Retina (tissue), 1 donor: ENCODE measurements at regions not wholly inside any gene's neighbourhood (a gene's known extent, or its start where the extent isn't known, plus 50 kb on each side); places are given as distances from the start of the nearest gene placed in this dataset.
"Not testable (repeated sequence)": the region's sequence is repeated elsewhere in the genome, so short reads cannot be mapped to it uniquely, and the experiment has no call there.

Experiments used
- DNase-seq: peaks from one replicate; pipeline ENCODE4 v3.0.0-alpha.2; 2016

DNA sequence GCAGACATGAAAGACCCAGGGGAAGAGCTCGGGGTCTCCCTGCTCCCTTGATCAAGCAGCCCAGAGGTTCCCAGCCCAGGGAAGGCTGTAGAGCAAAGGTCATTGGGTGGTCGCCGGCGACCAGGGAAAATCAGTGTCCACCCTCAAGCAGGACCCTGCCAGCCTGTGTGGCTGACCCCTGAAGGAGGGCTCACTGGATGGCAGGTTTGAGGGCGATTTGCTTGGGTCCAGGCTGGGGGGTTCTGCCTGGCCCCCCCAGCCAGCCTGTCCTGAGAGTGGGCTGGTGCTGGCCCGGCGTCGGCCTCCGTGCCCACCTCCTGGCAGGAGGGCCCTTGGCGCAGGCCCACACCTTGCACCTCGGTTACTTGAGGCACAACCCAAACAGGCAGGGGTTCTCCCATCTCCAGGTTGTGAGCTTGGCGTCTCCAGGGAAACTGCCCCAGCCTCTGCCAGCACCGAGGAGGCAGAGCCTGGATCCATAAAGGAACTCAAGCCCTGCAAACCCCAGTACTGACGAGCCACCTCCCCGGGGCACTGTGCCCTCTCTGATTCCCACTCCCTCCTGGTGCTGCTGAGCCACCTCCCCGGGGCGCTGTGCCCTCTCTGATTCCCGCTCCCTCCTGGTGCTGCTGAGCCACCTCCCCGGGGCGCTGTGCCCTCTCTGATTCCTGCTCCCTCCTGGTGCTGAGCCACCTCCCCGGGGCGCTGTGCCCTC, 329.0 kb upstream of the SFSWAP start:
- no peak for DNase-seq

DNA sequence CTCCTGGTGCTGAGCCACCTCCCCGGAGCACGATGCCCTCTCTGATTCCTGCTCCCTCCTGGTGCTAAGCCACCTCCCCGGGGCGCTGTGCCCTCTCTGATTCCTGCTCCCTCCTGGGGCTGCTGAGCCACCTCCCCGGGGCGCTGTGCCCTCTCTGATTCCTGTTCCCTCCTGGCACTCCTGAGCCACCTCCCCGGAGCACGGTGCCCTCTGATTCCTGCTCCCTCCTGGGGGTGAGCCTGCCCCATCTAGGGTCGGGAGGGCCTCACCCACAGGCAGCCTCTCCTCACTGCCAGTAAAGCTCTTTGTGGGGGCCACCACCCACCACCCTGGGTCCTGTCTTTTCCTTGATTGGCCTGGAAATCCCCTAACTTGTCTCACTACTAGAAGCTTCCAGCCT, 327.6 kb upstream of the SFSWAP start:
- DNase-seq, result no peak

DNA sequence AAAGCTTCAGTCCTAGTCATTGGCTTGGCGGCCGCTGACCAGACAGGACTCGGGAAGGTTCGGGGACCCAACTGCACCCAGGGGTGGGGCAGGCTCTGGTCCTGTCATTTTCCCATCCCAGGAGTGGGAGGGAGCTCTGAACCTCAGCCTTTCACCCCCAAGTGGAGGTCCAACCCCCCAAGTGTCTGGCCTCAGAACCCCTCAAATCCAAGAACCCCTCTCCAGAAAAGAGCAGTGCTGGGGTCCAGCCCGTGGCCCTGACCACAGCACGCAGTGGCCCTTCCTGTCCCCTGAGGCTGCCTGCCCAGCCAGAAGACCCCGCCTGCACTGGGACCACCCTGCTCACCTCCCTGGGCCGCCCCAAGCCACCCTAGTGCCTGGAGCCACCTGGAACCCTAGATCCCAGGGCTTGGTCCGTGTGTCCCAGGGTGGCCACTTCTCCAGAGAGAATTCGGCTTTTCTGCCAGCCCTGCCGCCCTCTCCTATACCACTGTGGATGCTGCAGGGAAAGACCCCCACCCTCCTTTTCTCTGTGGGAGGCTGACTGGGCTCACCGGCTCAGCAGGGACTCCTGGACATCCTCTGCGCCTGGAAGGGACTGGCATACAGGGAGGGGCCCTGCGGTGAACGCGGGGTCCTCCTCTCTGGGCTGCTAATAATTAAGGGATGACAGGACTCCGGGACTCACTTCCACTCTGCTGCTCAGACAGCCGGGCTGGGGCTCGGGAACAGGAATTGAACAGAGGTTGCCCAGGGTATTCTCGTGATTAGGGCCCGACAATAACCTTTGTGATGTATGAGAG, 326.9 kb upstream of the SFSWAP start:
- DNase-seq, result no peak

DNA sequence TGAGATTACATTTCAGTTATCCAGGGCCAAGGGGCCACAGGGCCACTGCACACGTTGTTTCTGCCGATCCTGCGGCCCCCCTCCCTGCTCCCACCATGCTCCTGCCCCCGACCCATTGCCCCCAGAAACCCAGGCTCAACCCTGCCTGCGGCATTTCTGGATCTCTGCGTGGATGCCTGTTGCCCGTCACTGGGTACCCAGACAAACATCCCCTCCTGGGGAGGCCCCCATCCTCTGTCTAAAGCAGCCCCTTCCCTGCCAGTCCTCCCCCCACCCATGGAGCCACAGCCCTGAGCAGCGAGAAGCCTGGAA, 326.4 kb upstream of the SFSWAP start:
- DNase-seq, result no peak

DNA sequence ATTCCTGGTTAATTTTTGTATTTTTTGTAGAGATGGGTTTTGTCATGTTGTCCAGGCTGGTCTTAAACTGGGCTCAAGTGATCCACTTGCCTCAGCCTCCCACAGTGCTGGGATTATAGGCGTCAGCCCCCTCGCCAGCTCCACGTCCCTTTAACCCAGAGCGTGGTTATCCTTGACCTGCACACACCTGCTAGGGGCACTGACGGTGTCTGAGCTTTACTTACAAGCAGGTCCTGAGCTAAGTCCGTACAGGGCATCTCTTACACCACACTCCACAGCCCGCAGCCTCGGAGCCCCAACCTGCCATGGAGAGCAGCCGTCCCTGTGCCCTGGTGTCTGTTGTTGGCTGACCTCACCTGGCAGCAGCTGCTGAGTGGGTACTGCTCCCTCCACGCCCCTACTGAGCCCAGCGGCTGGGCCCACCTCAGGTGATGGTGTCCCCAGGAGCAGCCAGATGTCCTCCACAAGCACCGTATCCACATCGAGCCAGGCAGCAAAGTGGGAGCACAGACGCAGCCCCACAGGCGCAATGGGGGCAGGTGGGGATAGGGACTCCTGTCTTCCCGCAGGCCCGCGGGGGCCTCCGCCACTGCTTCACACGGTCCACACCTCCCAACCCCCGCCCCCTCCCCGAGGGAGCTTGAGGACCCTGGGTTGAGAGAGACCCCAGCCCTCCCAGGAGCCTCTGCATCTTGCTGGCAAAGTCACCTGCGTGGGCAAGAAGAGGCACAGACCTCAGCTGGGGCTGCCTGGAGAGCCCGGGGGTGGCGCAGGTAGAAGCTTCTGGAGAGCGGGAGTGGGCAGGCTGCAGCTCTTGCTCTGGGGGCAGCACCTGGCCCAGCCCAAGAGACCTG, 325.4 kb upstream of the SFSWAP start:
- DNase-seq, result no peak

DNA sequence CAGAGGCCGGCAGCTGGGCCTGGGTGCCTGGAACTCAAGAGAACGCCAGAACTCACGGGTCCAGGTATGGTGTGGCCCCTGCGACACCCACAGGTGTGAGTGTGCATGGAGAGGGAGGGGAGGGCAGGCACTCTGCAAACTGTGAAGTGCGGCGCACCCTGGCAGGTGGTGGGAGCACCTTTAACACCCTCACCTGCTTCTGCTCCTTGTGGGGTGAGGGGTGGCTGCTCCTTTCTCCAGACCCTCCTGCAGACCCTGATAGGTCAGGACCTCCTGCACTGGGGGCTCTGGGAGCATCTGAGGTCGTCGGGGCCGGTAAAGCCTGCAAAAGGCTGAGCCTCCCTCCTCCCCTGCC, 324.7 kb upstream of the SFSWAP start:
- DNase-seq, result no peak

DNA sequence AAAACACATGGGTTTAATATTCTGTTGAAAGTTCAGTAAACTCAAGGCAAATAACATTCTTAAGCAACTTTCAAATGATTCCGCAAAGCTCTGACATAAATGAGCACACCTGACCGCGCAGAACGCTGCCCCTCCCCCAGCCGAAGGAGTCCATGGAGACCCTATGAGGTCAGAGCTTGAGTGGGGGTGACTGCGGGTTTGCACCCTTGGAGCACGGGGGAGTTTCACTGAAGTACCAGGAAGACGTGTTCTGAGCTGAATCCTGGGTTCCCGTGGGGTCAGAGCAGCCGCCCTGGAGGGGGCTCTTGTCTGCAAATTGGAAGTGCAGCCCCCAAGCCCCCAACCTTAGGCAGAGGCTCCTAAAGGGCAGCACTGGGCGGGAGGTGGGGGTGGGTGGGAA, 324.1 kb upstream of the SFSWAP start:
- no peak for DNase-seq

DNA sequence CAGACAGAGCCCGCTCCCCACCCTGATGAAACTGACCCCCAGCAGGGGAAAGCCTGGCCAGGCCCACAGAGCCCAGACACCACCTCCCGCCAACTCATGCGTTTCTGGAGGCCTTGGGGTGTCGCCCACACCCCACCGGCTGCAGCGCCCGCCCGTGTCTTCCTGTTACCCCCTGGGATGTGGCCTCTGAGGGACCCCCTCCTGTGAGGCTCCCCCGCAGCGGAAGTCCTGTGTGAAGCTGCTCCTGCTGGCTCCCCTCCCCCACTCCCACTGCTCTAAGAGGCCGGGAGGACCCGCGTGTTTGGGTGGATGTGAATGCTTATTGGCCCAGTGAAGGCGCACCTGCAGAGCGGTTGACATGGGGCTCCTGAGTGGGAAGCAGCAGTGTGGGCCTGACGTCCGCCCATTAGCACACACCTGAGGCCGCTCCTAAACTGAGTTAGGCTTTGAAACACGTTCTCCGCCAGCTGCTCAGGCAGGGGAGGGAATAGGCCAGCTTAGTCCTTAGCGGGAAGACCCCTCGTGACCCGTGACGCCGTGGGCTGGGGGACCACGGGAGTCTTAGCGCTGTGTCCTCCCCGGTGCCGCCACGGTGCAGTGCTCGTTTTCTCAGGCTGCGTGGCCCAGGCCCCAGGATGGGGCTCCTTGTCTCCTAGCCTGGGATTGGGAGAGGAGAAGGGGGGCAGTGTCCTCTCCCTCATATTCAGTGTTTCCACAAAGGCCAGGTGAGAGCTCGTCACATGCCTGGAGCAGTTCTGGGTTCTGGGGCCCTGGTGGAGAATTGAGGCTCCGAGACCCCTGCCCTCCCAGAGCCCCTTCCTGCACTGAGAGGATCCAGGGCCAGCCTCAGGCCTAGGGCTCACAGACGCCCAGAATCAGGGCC, 323.4 kb upstream of the SFSWAP start:
- DNase-seq, result no peak

DNA sequence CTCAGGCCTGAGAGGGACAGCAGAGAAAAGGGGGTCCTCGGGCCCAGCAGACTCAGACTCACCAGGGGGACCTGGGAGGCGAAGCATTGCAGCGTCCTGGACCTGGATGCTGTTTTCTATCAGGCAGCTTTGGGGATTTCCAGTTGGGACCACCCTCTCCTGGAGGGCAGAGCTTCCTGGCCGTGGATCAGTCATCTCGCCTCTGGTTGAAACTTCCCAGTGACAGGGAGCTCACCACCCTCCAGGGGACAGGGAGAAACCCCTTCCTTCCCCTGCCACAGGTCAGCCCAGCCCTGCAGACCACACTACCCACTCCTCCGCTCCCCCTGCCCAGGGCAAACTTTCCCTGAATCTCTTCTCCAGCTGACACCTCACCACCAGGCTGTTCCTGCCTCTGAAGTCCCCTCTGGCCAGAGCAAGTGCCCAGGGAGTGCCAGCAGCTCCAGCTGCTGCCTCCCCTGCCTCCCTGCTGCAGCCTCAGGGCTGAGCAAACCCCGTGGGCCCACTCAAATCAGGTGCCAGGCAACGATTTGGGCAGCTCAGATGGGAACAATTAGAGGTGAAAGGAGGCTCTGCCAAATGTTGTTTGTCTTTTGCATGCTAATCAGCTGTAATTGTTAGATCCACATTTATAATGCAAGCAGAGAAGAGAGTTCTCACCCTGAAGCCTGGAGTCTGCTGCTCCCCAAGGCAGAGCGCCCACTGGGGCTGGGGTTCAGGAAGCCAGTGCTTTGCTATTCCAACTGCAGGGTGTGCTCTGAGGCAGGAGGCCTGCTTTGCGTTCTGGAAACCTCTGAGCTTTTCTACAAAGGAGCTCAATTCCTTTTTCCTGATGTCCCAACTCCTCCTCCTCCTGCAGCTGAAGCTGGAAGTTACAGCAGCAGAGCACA, 322.5 kb upstream of the SFSWAP start:
- not testable (repeated sequence) for DNase-seq

DNA sequence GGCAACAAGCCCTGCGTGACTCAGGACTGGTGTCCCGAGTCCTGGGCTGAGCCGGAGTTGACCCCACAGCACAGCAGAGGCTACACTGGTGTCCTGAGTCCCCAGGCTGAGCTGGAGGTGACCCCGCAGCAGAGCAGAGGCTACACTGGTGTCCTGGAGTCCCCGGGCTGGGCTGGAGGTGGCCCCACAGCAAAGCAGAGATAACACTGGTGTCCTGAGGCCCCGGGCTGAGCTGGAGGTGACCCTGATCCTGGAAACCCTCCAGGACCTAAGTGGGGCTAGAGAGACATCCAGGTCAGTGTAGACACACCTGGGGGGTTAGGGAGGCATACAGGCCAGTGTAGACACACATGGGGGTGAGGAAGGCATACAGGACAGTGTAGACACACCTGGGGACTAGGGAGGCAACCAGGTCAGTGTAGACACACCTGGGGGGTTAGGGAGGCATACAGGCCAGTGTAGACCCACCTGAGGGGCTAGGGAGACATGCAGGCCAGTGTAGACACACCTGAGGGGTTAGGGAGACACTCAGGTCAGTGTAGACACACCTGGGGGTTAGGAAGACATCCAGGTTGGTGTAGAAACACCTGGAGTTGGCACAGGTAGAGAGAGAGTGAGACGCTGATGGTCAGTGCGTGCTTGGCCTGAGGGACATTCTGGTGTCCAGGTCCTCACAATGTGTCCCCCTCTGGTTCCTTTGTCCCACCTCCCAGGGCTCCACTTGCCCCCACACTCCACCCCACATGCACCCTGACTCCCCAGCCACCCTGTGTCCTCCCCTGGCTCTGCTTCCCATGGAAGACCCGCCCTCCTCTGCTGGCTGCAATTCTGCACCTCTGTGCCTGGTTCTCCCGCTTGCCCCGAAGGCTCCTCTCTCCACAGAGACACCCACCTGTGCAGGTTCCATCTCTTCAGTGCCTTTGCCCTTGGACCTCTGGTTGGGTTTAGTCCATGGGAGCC, 321.6 kb upstream of the SFSWAP start:
- no peak for DNase-seq

DNA sequence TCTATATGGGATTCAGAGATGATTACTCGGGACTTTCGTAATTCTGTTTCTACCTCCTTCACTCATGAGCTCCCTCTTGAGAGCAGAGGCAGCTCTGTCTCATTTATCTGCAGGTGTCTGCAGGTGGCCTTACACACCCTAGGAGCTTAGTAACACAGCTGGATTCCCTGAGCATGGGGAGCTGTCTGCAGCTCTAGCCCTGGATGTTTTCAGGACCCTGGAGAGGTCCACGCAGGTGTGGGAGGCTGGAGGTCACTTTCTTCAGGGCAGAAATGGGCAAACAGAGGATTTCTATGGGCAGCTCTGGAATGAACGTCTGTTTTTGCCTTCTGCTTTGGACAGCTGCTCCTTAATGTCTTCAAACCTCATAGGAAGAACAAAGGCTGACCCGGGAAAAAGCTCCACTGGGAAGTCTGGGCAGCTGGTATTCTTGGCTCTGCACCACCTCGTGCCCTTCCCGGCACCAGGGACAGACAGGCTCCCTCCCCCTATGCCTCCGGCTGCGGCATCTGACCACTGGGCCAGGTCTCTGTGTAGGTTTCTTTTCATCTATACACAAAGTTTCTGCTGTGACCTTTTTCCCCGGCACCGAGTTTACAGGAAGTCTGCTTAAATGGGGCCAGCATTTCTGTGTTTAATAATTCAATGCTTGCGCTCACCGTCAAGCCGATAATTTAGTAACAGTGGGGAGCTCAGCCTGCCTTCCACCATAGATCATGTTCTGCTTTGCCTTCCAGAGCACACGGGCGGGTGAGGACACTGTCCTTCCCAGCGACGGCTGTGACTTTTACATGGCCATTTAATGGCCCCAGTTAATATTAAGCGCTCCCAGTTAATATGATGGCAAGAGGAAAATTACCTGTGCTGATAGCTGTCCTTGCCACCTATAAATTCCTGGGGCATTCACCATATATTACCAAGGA, 320.2 kb upstream of the SFSWAP start:
- no peak for DNase-seq

DNA sequence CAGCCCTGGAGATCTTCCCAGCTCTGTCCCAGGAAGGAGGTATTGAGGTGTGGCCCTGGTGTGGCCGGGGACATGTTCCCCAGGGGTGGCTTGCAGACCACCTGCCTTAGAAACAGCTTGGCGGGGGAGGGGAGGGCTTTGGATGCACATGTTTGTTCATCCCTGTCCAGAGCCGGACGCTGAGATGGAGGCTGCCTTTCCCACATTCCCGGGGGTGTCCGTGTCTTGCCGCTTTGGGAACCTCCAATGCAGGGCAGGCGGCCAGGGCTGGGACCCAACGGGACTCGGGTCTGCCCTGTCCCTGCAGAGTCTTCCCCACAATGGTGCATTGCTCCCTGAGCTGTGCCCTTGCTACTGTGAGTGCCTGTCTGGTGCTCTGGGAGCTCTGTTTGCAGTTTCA, 319.5 kb upstream of the SFSWAP start:
- DNase-seq, result no peak

DNA sequence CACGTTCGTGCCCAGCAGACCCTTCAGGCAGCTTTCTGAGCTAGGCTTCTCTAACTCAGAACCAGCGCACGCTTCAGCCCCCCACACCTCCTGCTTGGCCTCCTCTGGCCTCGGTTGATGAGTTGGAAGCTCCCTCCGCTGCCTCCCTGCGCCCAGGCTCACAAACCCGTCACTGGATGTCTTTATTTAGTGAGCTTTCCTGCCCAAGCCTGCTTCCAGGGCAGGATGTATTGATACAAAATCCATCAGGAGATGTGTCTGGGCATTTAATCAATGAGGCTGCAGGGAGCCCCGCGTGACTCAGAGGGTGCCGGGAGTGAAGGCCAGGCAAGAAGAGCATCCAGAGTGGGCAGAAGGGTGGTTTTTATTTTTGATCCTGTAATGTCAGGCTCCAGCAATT, 316.1 kb upstream of the SFSWAP start:
- DNase-seq, result not testable (repeated sequence)

DNA sequence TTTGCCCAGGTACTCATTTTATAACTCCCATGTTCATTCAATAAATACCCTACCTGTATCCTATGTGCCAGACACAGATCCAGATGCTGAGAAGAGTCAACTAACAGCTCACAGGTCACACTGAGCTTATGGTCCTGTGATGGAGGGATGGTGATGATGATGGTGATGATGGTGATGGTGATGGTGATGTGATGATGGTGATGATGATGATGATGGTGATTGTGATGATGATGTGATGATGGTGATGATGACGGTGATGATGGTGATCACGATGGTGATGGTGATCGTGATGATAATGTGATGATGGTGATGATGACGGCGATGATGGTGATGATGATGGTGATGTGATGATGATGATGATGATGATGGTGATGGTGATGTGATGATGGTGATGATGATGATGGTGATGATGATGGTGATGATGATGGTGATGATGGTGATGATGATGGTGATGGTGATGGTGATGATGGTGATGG, 315.6 kb upstream of the SFSWAP start:
- not testable (repeated sequence) for DNase-seq

DNA sequence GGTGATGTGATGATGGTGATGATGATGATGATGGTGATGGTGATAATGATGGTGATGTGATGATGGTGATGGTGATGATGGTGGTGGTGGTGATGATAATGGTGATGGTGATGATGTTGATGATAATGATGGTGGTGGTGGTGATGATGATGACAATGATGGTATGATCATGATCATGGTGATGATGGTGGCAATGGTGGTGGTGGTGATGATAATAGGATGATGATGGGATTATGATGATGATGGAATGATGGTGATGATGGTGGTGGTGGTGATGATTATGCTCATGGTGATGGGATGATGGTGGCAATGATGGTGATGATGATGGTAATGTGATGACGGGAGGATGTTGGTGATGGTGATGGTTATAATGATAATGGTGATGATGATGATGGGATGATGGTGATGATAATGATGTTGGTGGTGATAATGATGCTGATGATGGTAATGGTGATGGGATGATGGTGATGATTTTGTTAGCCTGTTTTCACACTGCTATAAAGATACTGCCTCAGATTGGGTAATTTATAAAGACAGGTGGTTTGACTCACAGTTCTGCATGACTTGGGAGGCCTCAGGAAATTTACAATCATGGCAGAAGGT, 314.8 kb upstream of the SFSWAP start:
- DNase-seq, result no peak

DNA sequence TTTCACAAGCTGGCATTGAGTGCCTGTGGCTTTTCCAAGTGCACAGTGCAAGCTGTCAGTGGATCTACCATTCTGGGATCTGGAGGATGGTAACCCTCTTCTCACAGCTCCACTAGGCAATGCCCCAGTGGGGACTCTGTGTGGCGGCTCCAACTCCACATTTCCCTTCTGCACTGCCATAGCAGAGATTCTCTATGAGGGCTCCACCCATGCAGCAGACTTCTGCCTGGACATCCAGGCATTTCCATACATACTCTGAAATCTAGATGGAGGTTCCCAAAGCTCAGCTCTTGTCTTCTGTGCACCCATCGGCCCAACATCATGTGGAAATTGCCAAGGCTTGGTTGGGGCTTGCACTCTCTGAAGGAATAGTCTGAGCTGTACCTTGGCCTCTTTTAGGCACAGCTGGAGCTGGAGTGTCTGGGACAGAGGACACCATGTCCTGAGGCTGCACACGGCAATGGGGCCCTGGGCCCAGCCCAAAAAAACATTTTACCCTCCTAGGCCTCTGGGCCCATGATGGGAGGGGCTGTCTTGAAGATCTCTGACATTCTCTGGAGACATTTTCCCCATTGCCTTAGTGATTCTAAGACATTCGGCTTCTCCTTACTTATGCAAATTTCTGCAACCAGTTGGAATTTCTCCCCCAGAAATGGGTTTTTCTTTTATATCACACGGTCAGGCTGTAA, 313.3 kb upstream of the SFSWAP start:
- DNase-seq, result no peak

DNA sequence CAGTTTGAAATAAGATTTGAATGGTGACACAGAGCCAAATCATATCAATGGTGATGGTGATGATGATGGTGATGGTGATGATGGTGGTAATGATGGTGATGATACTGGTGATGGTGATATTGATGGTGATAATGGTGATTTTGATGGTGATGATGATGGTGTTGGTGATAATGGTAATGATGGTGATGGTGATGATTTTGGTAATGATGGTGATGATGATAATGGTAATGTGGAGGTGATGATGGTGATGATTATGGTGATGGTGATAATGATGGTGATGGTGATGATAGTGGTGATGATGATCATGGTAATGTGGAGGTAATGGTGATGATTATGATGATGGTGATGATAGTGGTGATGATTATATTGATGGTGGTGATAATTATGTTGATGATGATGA, 311.9 kb upstream of the SFSWAP start:
- no peak for DNase-seq

DNA sequence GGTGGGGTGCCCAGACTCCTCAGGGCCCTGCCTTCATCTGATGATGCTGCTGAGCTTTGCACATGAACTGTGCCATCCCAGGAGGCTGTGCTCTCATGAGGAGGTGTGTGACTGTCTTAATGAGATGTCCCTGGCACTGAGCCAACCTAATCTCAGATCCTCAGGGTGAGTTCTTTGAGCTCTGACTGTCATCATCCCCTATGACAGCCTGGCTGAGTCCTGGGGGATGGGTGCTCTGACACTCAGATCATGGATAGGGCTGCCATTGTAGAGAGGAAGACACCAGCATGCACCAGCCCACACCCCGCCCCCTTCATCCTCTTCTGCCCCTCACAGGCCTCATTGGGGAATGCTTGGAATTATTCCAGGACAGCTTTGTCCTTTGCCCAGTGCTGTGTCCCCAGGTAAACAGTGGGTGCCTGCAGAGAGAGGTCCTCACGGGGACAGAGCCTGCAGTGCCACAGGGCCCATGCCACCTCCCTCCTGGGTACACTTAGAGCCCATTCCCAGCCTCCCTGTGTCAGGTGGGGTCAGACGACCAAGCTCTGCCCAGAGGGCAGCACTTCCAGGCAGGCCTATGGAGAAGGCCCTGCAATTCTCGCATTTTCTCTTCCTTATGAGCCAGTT, 310.1 kb upstream of the SFSWAP start:
- DNase-seq, result not testable (repeated sequence)
